Activated B cell treated with CpG ODN at 0.5 μM for 24 hours (primary cell): ENCODE measurements at regions not wholly inside any gene's neighbourhood (a gene's known extent, or its start where the extent isn't known, plus 50 kb on each side); places are given as distances from the start of the nearest gene placed in this dataset.

ENCODE experiments used
- ATAC-seq: fragments of 200-7000 bp; cut with Tn5 transposase; one replicate; pipeline ENCODE4 v1.10.0; 2021; ENCODE audit warnings: low read depth, mild to moderate bottlenecking, moderate library complexity
- CTCF ChIA-PET: fragments of 350-600 bp; sonication (Branson Sonifier 250); formaldehyde crosslinking; loops from one replicate; lab custom pipeline; 2021; ENCODE audit warnings: antibody characterized with exemption; lab: Charles Lee
- POLR2A ChIA-PET: fragments of 350-600 bp; sonication (Branson Sonifier 250); formaldehyde crosslinking; loops from one replicate; lab custom pipeline; 2021; ENCODE audit warnings: antibody characterized with exemption; lab: Charles Lee
- DNase-seq: peaks from one replicate; pipeline ENCODE4 v3.0.0; 2022
- H3K27ac Mint-ChIP-seq: one replicate; pipeline ENCODE4 v1.8.0; 2020; ENCODE audit warnings: mixed read lengths
- H3K27me3 Mint-ChIP-seq: one replicate; pipeline ENCODE4 v1.8.0; 2021; ENCODE audit warnings: mixed read lengths
- H3K36me3 Mint-ChIP-seq: one replicate; pipeline ENCODE4 v1.8.0; 2021; ENCODE audit warnings: low read depth, mixed read lengths
- H3K4me1 Mint-ChIP-seq: one replicate; pipeline ENCODE4 v1.8.0; 2021; ENCODE audit warnings: mixed read lengths
- H3K4me3 Mint-ChIP-seq: one replicate; pipeline ENCODE4 v1.8.0; 2020; ENCODE audit warnings: mild to moderate bottlenecking, mixed read lengths
- H3K9me3 Mint-ChIP-seq: one replicate; pipeline ENCODE4 v1.8.0; 2020; ENCODE audit warnings: mixed read lengths
- CTCF ChIP-seq: fragments of 200-600 bp; IDR thresholded peaks from one replicate; pipeline ENCODE4 v1.8.0; 2022; ENCODE audit warnings: antibody characterized with exemption, mild to moderate bottlenecking
- intact Hi-C: fragments of 100-400 bp; cut with micrococcal nuclease; formaldehyde crosslinking; loops from one replicate; pipeline ENCODE4 v1.15.1; 2024

- ChIA-PET CTCF (no interaction called here), POLR2A (no interaction called here)
- no peak overlapping the region for H3K4me3 Mint-ChIP-seq
- ATAC-seq (no peak), DNase-seq (no peak)
- H3K27me3 Mint-ChIP-seq = peaks cover 6% of the 10 kb centered on the region
- no peak overlapping the region for H3K27ac Mint-ChIP-seq
- intact Hi-C loops = no loop called here
- H3K4me1 Mint-ChIP-seq = no peaks in the 10 kb centered on the region
- no peaks in the 10 kb centered on the region for H3K36me3 Mint-ChIP-seq
- peaks cover 2% of the 10 kb centered on the region for H3K9me3 Mint-ChIP-seq
- no peak for TF ChIP-seq CTCF
Observed at GRCh38 chr9:1647776-1648175, 367.4 kb upstream of the SMARCA2 start.

GRCh38 chr9:1653282-1653681 lies 361.9 kb upstream of the SMARCA2 start:
- Mint-ChIP-seq H3K4me3 (no peak overlapping the region), H3K36me3 (no peaks in the 10 kb centered on the region), H3K27ac (no peak overlapping the region), H3K27me3 (peaks cover 5% of the 10 kb centered on the region), H3K4me1 (no peaks in the 10 kb centered on the region), H3K9me3 (no peaks in the 10 kb centered on the region)
- ChIA-PET POLR2A (no interaction called here), CTCF (no interaction called here)
- DNase-seq (no peak), ATAC-seq (no peak)
- TF ChIP-seq CTCF = no peak
- intact Hi-C loops = no loop called here

GRCh38 chr9:1658661-1659362 lies 356.3 kb upstream of the SMARCA2 start:
- CTCF ChIA-PET = no interaction called here
- no peak overlapping the region for H3K27ac Mint-ChIP-seq
- ATAC-seq = no peak
- H3K4me1 Mint-ChIP-seq = no peaks in the 10 kb centered on the region
- H3K27me3 Mint-ChIP-seq = peaks cover 1% of the 10 kb centered on the region
- no peak overlapping the region for H3K4me3 Mint-ChIP-seq
- DNase-seq = no peak
- no peaks in the 10 kb centered on the region for H3K36me3 Mint-ChIP-seq
- intact Hi-C loops = no loop called here
- TF ChIP-seq CTCF = no peak
- POLR2A ChIA-PET = no interaction called here
- H3K9me3 Mint-ChIP-seq = no peaks in the 10 kb centered on the region

GRCh38 chr9:1659363-1659690 lies 355.8 kb upstream of the SMARCA2 start:
- no peak for TF ChIP-seq CTCF
- ChIA-PET CTCF (no interaction called here), POLR2A (no interaction called here)
- H3K27ac Mint-ChIP-seq = no peak overlapping the region
- DNase-seq (no peak), ATAC-seq (no peak)
- H3K9me3 Mint-ChIP-seq = no peaks in the 10 kb centered on the region
- H3K27me3 Mint-ChIP-seq = peaks cover 1% of the 10 kb centered on the region
- H3K4me1 Mint-ChIP-seq = no peaks in the 10 kb centered on the region
- no peak overlapping the region for H3K4me3 Mint-ChIP-seq
- intact Hi-C loops = no loop called here
- H3K36me3 Mint-ChIP-seq = no peaks in the 10 kb centered on the region

- intact Hi-C loops = no loop called here
- Mint-ChIP-seq H3K4me1 (no peaks in the 10 kb centered on the region), H3K27me3 (no peaks in the 10 kb centered on the region), H3K36me3 (no peaks in the 10 kb centered on the region), H3K4me3 (no peak overlapping the region), H3K27ac (no peak overlapping the region), H3K9me3 (peaks cover 5% of the 10 kb centered on the region)
- no peak for TF ChIP-seq CTCF
- DNase-seq = no peak
- ChIA-PET CTCF (no interaction called here), POLR2A (no interaction called here)
- no peak for ATAC-seq
Observed at GRCh38 chr9:1668441-1668840, 346.7 kb upstream of the SMARCA2 start.
